ENCODE measurements at regions not wholly inside any gene's neighbourhood (a gene's known extent, or its start where the extent isn't known, plus 50 kb on each side); places are given as distances from the start of the nearest gene placed in this dataset.

GRCh38 chr17:72021417-72022041 is 99.3 kb upstream of the SOX9 start:
- DNase-seq, result no peak

DNA sequence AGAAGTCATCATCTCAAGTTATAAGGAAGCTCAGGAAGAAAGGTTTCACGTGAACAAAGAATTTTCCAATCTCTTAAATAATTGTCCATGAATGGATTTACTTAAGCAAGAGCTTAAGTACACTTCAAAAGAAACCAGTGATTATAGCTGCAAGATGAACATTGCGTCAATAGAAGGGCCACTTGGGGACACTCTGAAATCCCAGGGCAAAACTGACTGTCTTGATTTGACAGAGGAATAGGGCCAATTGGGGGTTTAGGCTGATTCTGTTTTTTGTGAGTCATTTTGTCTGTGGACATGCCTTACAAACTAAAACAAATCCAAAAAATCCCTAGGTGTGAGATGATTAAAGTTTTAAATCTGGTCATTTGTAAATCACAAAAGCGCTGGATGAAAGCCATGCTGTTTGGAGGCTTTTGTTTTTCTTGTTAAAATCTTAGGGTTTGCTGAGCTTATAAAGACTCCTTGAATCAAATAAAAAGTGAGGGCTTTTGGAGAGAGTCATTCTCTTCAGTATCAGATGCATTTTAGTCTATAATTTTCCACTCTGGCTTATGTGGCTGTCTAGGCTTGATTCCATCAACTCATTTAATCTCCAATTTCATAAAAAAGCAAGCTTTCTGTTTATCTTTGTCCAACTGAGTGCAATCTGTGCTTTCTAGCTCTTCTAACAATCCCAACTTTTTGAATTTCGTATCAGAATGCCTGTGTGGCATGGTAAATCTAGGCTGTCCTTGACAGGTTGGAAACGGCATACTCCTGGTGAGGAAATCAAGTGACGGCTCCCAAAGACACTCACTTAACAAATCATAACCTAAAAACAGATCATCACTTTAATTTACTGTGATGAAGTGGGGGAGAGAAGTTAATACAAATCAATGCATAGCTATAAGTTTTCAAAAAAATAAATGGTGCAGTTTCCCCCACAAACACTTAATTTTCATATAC is 98.2 kb upstream of the SOX9 start:
- no peak for DNase-seq

- no peak for DNase-seq
These were observed 96.4 kb upstream of the SOX9 start for GRCh38 chr17:72024457-72024856.

- no peak for DNase-seq
These were observed 95.7 kb upstream of the SOX9 start for GRCh38 chr17:72025113-72025512.

GRCh38 chr17:72030067-72030899 is 90.5 kb upstream of the SOX9 start:
- DNase-seq, result peak; percentile 77

DNA sequence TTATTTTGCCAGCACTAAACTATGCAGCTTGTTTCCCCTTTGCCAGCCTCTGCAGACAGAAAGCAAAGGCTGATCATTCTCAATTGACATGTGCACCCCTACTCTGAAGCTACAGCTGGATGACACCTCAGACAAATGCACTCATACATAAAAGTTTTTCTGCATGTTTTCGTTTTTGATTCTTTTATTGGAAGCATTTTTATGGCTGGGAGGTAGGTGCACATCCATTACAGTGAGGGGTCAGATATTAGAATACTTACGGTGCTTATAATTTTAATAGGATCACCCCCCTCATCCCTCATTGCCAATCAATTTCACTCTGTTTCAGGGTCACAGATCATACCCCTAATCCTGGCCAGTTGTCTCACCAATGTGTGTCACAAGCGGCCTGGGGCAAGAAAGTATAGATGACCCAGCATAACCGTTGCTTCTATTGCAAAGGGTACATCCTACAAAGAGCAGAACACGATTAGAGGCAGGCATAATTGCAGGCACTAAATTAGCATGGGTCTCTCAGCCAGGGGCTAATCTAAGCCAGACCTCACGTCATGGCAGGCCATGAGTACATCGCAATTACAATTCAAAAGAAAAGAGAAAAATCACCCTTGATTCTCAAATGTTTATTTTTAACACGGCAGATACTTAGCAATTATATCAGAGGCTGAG is 89.5 kb upstream of the SOX9 start:
- no peak for DNase-seq

DNA sequence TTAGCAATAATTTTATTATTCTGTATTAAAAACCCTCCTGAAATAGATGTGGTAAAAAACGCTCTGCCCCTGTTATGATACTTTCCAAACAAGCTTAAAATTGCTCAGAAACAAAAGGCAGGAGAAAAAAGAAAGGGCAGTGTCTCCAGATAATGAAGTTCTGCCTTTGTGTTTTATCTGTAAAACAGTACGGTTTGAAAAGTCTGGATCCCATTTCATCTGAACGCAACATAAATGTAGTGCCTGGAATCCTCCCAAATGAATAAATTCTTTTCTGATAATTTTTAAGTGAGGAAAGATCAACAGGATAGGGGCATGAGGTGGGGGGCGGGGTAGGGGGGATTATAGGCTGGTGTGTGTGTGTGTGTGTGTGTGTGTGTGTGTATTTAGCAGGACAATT is 87.5 kb upstream of the SOX9 start:
- DNase-seq, result no peak

DNA sequence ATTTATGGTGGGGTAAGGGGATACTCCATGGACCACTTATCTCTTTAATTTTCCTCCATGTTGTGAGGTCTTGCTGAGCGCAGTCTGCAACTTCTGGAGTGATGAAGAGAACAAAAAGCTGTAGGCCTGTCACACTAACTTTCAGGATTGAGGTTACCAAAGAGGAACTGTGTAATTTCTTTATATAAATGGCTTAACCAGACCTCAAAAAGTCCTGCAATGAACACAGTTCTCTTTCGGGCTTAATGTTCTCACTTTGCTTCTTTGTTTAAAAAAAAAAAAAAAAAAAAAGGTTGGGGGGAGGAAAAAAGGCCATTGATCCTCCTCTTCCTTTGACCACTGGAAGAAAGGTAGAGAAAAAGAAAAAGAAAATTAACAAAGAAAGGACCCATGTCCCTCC is 86.8 kb upstream of the SOX9 start:
- DNase-seq, result no peak

DNA sequence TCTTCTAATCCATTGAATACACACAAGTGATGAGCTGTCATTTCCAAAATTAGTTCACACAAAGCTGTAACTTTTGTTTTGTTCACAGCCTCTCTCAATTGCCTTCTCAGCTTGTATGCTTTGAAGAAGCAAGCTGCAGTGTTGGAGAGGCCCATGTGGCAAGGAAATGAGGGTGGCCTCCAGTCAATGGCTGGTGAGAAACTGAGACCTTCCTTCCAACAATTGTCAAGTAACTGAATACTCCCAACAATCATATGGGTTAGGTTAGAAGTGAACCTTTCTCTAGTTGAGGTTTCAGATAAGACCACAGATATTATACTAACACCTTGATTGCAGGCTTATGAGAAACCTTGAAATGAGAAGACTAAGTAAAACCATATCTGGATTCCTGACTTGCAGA is 82.4 kb upstream of the SOX9 start:
- no peak for DNase-seq

DNA sequence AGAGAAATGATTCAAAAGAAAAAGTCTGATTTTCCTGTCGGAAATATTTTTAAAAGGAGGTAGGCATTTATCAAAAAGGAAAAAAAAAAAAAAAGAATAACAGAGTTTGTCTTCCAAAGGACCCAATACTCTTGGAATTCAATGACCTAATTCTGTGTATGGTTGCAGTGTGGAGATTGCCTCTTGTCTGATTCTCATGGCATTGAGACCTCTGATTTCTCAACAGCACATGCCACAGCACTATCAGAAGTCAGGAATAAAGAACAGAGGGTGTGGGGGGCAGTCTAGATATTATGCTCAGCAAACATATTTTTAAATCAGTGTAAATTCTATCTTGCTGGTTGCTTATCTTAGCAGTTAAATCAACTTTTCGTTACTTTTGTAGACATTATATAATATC is 81.3 kb upstream of the SOX9 start:
- no peak for DNase-seq

GRCh38 chr17:72046178-72046577 is 74.6 kb upstream of the SOX9 start:
- DNase-seq, result no peak

- no peak for DNase-seq
These were observed 73.9 kb upstream of the SOX9 start for GRCh38 chr17:72046643-72047612.

- DNase-seq, result no peak
These were observed 70.9 kb upstream of the SOX9 start for GRCh38 chr17:72049914-72050313.

DNA sequence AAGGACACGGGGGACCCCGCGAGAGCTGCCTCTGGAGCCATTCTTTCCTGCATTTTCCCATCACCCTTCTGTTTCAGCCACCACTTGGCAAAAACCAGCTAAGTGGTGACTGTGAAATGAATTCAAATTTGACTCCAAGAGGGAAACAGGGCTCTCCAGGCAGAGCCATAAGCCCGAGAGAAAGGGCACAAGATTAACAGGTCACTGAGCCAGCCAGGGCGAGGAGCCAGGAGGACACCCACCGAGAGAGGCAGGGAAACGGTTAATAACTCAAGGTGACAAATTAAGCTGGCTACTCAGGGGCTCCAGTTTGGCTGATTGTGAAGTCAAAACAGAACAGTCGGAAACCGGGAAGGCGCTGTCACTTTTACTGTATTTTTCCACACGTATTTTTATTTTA is 67.8 kb upstream of the SOX9 start:
- DNase-seq, result no peak

GRCh38 chr17:72053449-72053848 is 67.4 kb upstream of the SOX9 start:
- no peak for DNase-seq

GRCh38 chr17:72056155-72056554 is 64.7 kb upstream of the SOX9 start:
- DNase-seq, result no peak

DNA sequence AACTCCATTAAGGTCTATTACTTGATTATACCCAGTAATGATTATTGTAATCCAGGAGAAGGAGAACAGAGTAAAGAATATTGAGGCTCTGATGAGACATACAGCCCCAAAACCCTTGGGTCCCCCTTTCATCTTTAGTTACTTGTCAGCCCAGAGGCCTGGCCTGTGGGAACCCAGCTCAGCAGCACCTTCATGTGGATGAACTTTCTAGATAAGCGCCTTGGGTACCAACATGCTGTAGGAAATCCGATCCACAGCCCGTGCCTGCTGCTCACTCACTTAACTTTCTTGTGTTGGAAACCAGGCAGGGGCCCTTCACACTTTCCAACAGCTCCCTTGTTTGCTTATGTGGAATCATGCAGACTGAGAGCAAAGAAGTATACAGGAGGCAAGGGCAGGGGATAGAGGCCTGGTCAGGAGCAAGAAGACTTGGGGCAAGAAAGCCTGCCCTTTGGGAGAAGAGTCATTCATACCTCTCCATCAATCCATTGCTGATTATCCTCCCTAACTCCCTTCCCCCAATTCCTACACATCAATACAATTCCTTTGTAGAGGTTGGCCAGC is 64.0 kb upstream of the SOX9 start:
- no peak for DNase-seq

DNA sequence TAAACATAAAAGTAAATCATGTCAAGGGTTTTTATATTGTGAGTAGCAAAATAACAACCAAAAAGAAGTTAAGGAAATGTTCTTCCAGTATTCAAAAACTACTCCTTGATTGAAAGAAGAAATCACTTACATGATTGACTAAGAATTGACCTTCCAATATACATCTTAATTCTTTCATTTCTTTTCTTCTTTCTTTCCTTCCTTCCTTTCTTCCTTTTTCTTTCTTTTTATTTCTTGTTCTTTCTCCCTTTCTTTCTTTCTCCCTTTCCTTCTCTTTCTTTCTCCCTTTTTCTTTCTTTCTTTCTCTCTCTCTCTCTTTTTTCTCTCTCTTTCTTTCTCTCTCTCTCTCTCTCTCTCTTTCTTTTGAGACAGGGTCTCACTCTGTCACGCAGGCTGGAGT is 60.7 kb upstream of the SOX9 start:
- DNase-seq, result no peak

DNA sequence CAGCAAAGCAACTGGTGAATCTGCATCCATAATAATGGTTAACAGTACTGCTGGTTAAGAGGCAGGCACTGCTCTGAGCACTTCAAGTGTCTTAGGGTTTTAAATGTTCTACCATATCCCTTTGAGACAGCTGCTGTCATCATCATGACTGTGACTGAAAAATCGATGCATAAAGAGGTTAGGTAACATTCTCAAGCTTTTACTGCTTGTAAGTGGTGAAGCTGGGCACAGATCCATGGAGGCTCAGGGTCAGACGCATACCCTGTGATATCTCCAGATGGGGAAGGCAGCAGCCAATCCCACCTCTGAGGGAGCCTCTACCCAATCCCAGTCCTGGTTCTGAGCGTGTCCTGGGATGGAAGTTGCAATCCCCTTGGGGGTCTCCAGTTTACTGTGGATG is 57.6 kb upstream of the SOX9 start:
- DNase-seq, result no peak

- peak; percentile 41 for DNase-seq
These were observed 56.9 kb upstream of the SOX9 start for GRCh38 chr17:72063756-72064450.

All from fibroblast of skin of right biceps (primary cell).